Astrocyte (in vitro differentiated cells and primary cell): ENCODE measurements at regions not wholly inside any gene's neighbourhood (a gene's known extent, or its start where the extent isn't known, plus 50 kb on each side); places are given as distances from the start of the nearest gene placed in this dataset.

ENCODE experiments used
- EZH2 ChIP-seq: IDR thresholded peaks from 2 replicates; pipeline ENCODE4 v1.6.1; 2012; ENCODE audit warnings: mild to moderate bottlenecking, low read length, inconsistent platforms; ENCODE audit not compliant: insufficient read depth
- TF ChIP-seq, protein P1 (sequence below): IDR thresholded peaks from 2 replicates; pipeline ENCODE4 v1.5.1; 2011; ENCODE audit warnings: low read depth, mild to moderate bottlenecking, inconsistent platforms, low read length, moderate library complexity; ENCODE audit not compliant: insufficient read depth

DNA sequence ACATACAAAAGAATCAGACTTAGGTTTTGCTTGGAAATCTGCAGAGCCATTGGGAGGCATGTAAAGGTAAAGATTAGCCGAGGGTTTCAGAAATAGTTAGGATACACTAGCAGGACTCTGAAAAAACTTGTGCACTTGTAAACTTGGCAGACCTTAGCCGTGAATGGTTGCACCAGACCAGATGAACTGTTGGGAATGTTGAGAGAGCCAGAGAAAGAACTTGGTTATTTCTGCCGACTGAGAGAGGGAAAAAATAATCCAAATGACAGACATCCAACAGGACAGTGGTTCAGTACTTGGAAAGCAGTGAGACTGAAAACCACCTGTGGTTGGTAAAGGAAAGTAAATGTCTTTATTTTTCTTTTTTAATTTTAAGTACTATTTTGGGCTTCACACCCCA, 222.5 kb upstream of the DDHD1 start:
- TF ChIP-seq, protein P1, sequence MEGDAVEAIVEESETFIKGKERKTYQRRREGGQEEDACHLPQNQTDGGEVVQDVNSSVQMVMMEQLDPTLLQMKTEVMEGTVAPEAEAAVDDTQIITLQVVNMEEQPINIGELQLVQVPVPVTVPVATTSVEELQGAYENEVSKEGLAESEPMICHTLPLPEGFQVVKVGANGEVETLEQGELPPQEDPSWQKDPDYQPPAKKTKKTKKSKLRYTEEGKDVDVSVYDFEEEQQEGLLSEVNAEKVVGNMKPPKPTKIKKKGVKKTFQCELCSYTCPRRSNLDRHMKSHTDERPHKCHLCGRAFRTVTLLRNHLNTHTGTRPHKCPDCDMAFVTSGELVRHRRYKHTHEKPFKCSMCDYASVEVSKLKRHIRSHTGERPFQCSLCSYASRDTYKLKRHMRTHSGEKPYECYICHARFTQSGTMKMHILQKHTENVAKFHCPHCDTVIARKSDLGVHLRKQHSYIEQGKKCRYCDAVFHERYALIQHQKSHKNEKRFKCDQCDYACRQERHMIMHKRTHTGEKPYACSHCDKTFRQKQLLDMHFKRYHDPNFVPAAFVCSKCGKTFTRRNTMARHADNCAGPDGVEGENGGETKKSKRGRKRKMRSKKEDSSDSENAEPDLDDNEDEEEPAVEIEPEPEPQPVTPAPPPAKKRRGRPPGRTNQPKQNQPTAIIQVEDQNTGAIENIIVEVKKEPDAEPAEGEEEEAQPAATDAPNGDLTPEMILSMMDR: no peak
- no peak for TF ChIP-seq EZH2
